K562 (cell line): ENCODE measurements at regions not wholly inside any gene's neighbourhood (a gene's known extent, or its start where the extent isn't known, plus 50 kb on each side); places are given as distances from the start of the nearest gene placed in this dataset.

Experiments used
- EP300 ChIP-seq: IDR thresholded peaks from 2 replicates; pipeline ENCODE4 v1.6.1; 2012; ENCODE audit warnings: low read length, improper control_type of control experiment
- EZH2 ChIP-seq: IDR thresholded peaks from 2 replicates; pipeline ENCODE4 v1.6.1; 2012; ENCODE audit warnings: low read depth, mild to moderate bottlenecking, inconsistent platforms, low read length, borderline replicate concordance
- IRF2 ChIP-seq: sonication (generic); formaldehyde crosslinking; IDR thresholded peaks from 2 replicates; pipeline ENCODE4 v1.8.1; 2022; ENCODE audit warnings: mild to moderate bottlenecking, missing genetic modification reagents
- PHF8 ChIP-seq: fragments of 200-600 bp; sonication (generic); IDR thresholded peaks from 2 replicates; pipeline ENCODE4 v1.6.1; 2012; ENCODE audit warnings: mixed run types, mild to moderate bottlenecking, inconsistent platforms, low read length, moderate library complexity, borderline replicate concordance
- ZNF274 ChIP-seq: IDR thresholded peaks from 2 replicates; pipeline ENCODE4 v1.6.1; 2011; ENCODE audit warnings: low read depth, mild to moderate bottlenecking, low read length, moderate library complexity, borderline replicate concordance
- ZZZ3 ChIP-seq: fragments of 450-650 bp; IDR thresholded peaks from 2 replicates; pipeline ENCODE4 v1.6.1; 2016; ENCODE audit warnings: antibody characterized with exemption, mild to moderate bottlenecking, moderate library complexity
- TF ChIP-seq, protein P1 (sequence below): fragments of 250-450 bp; sonication (Bioruptor Pico); IDR thresholded peaks from 2 replicates; pipeline ENCODE4 v1.4.0; 2020; ENCODE audit warnings: mild to moderate bottlenecking, moderate library complexity

DNA sequence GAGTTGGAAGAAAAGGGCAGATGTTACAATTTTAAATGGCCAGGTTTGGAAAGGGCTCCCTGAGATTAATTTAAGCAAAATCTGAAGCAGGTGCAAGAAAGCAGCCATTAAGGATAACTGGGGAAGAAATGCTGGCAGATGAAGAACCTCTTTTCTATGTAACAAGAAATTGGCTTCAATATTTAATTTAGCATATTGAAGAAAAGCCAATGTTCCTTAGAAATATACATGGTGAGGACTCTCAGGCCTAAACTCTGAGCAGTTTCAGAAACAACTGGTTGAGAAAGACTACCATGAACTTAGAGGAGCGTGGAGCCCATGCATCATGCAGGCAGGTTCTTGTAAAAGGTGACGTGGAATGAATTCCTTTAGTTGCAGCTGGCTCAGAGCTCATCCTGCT lies 152.8 kb downstream of the LRIG3 start:
- TF ChIP-seq EZH2: no peak
- no peak for TF ChIP-seq PHF8
- no peak for TF ChIP-seq ZNF274
- no peak for TF ChIP-seq EP300
- TF ChIP-seq IRF2 (CRISPR knock-in tag): no peak
- TF ChIP-seq ZZZ3: no peak
- TF ChIP-seq, protein P1, sequence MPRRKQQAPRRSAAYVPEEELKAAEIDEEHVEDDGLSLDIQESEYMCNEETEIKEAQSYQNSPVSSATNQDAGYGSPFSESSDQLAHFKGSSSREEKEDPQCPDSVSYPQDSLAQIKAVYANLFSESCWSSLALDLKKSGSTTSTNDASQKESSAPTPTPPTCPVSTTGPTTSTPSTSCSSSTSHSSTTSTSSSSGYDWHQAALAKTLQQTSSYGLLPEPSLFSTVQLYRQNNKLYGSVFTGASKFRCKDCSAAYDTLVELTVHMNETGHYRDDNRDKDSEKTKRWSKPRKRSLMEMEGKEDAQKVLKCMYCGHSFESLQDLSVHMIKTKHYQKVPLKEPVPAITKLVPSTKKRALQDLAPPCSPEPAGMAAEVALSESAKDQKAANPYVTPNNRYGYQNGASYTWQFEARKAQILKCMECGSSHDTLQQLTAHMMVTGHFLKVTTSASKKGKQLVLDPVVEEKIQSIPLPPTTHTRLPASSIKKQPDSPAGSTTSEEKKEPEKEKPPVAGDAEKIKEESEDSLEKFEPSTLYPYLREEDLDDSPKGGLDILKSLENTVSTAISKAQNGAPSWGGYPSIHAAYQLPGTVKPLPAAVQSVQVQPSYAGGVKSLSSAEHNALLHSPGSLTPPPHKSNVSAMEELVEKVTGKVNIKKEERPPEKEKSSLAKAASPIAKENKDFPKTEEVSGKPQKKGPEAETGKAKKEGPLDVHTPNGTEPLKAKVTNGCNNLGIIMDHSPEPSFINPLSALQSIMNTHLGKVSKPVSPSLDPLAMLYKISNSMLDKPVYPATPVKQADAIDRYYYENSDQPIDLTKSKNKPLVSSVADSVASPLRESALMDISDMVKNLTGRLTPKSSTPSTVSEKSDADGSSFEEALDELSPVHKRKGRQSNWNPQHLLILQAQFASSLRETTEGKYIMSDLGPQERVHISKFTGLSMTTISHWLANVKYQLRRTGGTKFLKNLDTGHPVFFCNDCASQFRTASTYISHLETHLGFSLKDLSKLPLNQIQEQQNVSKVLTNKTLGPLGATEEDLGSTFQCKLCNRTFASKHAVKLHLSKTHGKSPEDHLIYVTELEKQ (CRISPR knock-in tag): no peak
